Adipocyte (in vitro differentiated cells): ENCODE measurements at regions not wholly inside any gene's neighbourhood (a gene's known extent, or its start where the extent isn't known, plus 50 kb on each side); places are given as distances from the start of the nearest gene placed in this dataset.

Experiments used
- DNase-seq: peaks from one replicate; pipeline ENCODE4 v3.0.0-alpha.2; 2015; ENCODE audit warnings: low read depth
- H3K27me3 ChIP-seq: replicated peaks from 2 replicates; pipeline ENCODE4 v1.7.0; 2013; ENCODE audit warnings: mild to moderate bottlenecking, low read length, moderate library complexity; ENCODE audit not compliant: control insufficient read depth, insufficient read depth
- H3K36me3 ChIP-seq: 2 replicates; pipeline ENCODE4 v1.7.0; 2013; ENCODE audit warnings: low read length, mild to moderate bottlenecking, moderate library complexity; ENCODE audit not compliant: control insufficient read depth, insufficient read depth, severe bottlenecking
- H3K4me1 ChIP-seq: 2 replicates; pipeline ENCODE4 v1.7.0; 2013; ENCODE audit warnings: mild to moderate bottlenecking, low read length, moderate library complexity; ENCODE audit not compliant: control insufficient read depth, insufficient read depth
- H3K4me3 ChIP-seq: 2 replicates; pipeline ENCODE4 v1.7.0; 2013; ENCODE audit warnings: mild to moderate bottlenecking, low read length, moderate library complexity
- H3K9ac ChIP-seq: 2 replicates; pipeline ENCODE4 v1.7.0; 2013; ENCODE audit warnings: mild to moderate bottlenecking, low read length, moderate library complexity
- H3K9me3 ChIP-seq: 2 replicates; pipeline ENCODE4 v1.7.0; 2013; ENCODE audit warnings: mild to moderate bottlenecking, low read length, moderate library complexity; ENCODE audit not compliant: control insufficient read depth

DNA sequence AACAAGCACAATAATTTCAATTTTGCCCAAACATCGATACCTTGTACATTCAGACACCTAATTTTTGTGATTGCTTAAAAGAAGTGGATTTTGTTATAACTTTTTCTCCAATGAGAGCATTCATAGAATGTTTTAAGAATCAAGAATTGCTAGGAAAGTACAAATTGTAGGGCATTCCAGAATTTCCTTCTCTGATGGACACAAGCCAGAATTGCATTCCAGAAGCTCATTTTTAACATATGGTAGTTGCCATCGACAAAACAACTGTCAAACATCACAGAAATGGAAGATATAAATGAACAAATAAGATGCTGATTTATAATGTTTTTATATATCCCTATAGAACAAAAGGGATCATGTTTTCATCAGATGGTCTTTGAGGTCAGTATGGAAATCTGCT, 258.4 kb upstream of the NPVF start:
- peaks cover 10% of the 10 kb centered on the region for H3K27me3 ChIP-seq
- peaks cover 18% of the 10 kb centered on the region for H3K4me1 ChIP-seq
- H3K36me3 ChIP-seq, result no peaks in the 10 kb centered on the region

DNA sequence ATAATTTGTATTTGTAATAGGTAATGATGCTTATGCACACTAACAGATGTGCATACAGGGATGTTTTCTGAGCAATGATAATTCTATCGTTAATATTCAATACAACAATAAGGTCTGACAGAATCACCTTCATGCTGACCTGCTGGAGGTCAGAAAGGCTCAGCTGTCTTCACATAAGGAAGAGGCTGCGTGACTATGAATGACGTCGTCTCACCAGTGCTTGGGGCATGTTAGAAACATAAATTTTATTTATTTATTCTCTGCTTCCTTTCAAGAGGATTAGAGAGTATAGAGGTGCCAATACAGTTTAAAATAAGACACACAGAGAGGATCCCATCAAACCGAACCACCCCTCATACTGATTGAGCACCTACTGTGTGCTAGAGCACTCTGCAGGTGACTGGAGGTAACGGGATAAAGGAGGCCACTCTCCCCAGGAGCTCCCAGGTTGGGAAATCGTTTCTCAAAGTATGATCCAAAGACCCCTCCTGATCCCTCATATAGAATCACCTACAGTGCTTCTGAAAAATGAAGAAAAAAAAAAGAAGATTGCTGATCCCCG, 265.6 kb upstream of the NPVF start:
- Histone ChIP-seq H3K4me1 (peaks cover 19% of the 10 kb centered on the region), H3K9me3 (no peaks in the 10 kb centered on the region), H3K4me3 (no peak overlapping the region), H3K36me3 (no peaks in the 10 kb centered on the region), H3K27me3 (peaks cover 2% of the 10 kb centered on the region), H3K9ac (no peak overlapping the region)
- DNase-seq, result no peak

More for the DNA sequence above, 258.4 kb upstream of the NPVF start:
- H3K4me3 ChIP-seq, result no peak overlapping the region
- no peak for DNase-seq
- H3K9ac ChIP-seq, result no peak overlapping the region
- H3K9me3 ChIP-seq, result peaks cover 3% of the 10 kb centered on the region

GRCh38 chr7:25494896-25495295, 266.6 kb upstream of the NPVF start:
- Histone ChIP-seq H3K36me3 (no peaks in the 10 kb centered on the region), H3K9ac (no peak overlapping the region), H3K4me3 (no peak overlapping the region), H3K27me3 (peaks cover 2% of the 10 kb centered on the region), H3K9me3 (no peaks in the 10 kb centered on the region), H3K4me1 (peaks cover 19% of the 10 kb centered on the region)
- no peak for DNase-seq

- Histone ChIP-seq H3K4me3 (no peak overlapping the region), H3K4me1 (peaks cover 23% of the 10 kb centered on the region)
- DNase-seq, result no peak
Observed at GRCh38 chr7:25495342-25496250, 267.3 kb upstream of the NPVF start.

GRCh38 chr7:25496476-25497368, 268.4 kb upstream of the NPVF start:
- Histone ChIP-seq H3K36me3 (no peaks in the 10 kb centered on the region), H3K27me3 (no peaks in the 10 kb centered on the region), H3K9ac (peak overlapping the region; percentile 45), H3K9me3 (no peaks in the 10 kb centered on the region), H3K4me3 (no peak overlapping the region), H3K4me1 (peaks cover 26% of the 10 kb centered on the region)
- no peak for DNase-seq

More at GRCh38 chr7:25495342-25496250, 267.3 kb upstream of the NPVF start:
- Histone ChIP-seq H3K9ac (peak overlapping the region; percentile 45), H3K36me3 (no peaks in the 10 kb centered on the region), H3K27me3 (no peaks in the 10 kb centered on the region), H3K9me3 (no peaks in the 10 kb centered on the region)

DNA sequence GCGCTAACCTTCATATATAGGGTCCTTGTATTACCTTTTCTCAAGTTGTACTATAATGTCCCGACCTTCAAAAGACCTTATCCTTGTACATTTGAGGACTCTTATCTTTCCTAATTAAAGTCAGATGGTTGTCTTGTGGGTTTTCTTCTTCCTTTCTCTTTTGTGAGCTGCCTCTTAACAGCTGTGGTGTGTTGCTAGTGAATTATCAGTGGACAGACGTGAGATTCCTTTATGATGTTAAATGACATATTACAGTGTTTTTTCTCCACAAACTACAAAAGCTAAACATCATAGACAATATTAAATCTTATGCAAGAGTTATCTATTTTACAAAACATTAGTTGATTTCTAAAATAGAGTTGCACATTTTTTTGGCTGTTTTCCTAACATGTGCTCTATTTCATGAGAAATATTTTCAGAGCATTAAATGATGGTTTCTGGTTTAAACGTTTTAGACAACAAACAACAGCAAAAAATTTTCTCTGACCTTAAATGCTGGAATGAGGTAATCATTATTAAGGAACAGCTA, 272.2 kb upstream of the NPVF start:
- Histone ChIP-seq H3K36me3 (no peaks in the 10 kb centered on the region), H3K9me3 (no peaks in the 10 kb centered on the region), H3K4me3 (no peak overlapping the region), H3K27me3 (no peaks in the 10 kb centered on the region), H3K9ac (no peak overlapping the region), H3K4me1 (peaks cover 23% of the 10 kb centered on the region)
- no peak for DNase-seq

- no peaks in the 10 kb centered on the region for H3K36me3 ChIP-seq
- H3K4me1 ChIP-seq, result peaks cover 7% of the 10 kb centered on the region
- H3K27me3 ChIP-seq, result no peaks in the 10 kb centered on the region
- DNase-seq, result no peak
- H3K9ac ChIP-seq, result no peak overlapping the region
- no peaks in the 10 kb centered on the region for H3K9me3 ChIP-seq
- no peak overlapping the region for H3K4me3 ChIP-seq
Observed at GRCh38 chr7:25503306-25503705, 275.0 kb upstream of the NPVF start.

DNA sequence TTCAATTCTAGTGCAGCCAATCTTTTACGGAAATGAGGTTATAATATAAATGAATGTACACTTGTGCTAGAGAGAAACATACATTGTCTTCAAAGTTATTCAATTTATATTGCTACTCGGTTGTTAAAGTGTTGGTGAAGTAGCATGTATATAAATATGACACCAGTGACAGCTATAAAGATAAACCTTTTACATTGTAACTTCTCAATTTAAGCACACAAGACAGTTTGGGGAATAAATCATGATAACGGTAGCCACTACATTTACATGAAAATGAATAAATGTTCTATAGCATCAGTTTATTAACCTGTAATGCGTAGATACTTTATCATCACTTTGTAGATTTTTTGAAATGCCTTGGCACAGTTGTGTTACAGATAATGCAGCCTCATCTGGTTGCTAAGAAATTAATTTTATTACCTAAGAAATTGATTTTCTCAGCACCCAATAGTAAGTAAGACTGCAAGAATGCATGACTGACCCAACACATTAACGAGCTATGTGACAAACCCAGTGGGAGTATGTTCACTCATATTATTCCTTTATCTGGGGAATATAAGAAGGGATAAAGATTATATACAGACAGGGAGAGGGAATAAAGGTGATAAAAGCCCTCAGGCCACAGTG, 283.9 kb upstream of the NPVF start:
- H3K4me3 ChIP-seq, result no peak overlapping the region
- peaks cover 10% of the 10 kb centered on the region for H3K9me3 ChIP-seq
- no peaks in the 10 kb centered on the region for H3K27me3 ChIP-seq
- no peak for DNase-seq
- no peaks in the 10 kb centered on the region for H3K36me3 ChIP-seq
- no peaks in the 10 kb centered on the region for H3K4me1 ChIP-seq
- no peak overlapping the region for H3K9ac ChIP-seq

DNA sequence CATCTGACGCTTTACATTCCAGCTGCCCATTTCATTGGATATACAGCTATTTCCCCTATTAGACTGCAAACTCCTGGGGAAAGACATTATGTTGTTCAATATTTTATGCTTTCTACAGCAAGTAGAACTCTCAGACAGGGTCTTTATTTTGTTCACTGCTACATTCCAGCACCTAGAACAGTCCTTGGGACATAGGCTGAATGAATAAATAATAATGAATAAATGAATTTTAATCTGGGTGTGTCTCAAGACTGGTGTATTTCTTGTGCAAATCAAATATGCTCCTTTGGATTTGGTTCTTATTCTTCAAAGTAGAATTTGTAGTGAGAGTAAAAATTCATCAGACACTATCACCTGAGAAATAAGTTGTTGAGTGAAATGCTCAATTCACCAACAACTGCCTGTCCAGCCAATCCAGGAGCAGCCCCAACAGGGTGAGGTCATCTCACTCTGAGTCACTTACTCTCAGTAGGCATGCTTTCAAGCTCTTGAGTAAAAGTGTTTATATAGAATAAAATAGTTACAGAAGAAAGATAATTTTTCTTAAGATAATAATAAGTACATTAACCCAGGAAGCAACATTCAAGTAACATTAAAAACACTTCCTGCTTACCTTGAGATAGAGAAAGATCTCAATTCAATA, 287.5 kb upstream of the NPVF start:
- H3K9me3 ChIP-seq, result no peaks in the 10 kb centered on the region
- H3K9ac ChIP-seq, result no peak overlapping the region
- H3K4me1 ChIP-seq, result peaks cover 2% of the 10 kb centered on the region
- no peak overlapping the region for H3K4me3 ChIP-seq
- no peaks in the 10 kb centered on the region for H3K27me3 ChIP-seq
- H3K36me3 ChIP-seq, result no peaks in the 10 kb centered on the region
- DNase-seq, result no peak

GRCh38 chr7:25517906-25518305, 289.6 kb upstream of the NPVF start:
- H3K4me1 ChIP-seq, result peaks cover 2% of the 10 kb centered on the region

More at GRCh38 chr7:25517906-25518305, 289.6 kb upstream of the NPVF start:
- Histone ChIP-seq H3K36me3 (no peaks in the 10 kb centered on the region), H3K9me3 (no peaks in the 10 kb centered on the region), H3K4me3 (no peak overlapping the region), H3K27me3 (peaks cover 2% of the 10 kb centered on the region), H3K9ac (no peak overlapping the region)
- DNase-seq, result no peak
